ENCODE measurements at regions not wholly inside any gene's neighbourhood (a gene's known extent, or its start where the extent isn't known, plus 50 kb on each side); places are given as distances from the start of the nearest gene placed in this dataset.

GRCh38 chr15:70195171-70195570, 97.5 kb upstream of the TLE3 start:
- Histone ChIP-seq H3K27ac (ENCODE audit: low read length) (no peak overlapping the region), H3K36me3 (ENCODE audit: control insufficient read depth in 1 of 2, insufficient read depth in 2 of 2, low read length in 2 of 2) (no peaks in the 10 kb centered on the region), H3K9me3 (ENCODE audit: control insufficient read depth in 1 of 2, low read length in 2 of 2) (peaks cover 0 to 5% of the 10 kb centered on the region in 2 donors), H3K4me1 (ENCODE audit: control insufficient read depth in 1 of 2, insufficient read depth in 2 of 2, low read length in 2 of 2) (peaks cover 0 to 18% of the 10 kb centered on the region in 2 donors), H3K4me3 (ENCODE audit: low read depth in 1 of 2, low read length in 2 of 2) (no peak overlapping the region), H3K27me3 (ENCODE audit: low read depth, low read length) (no peaks in the 10 kb centered on the region)

DNA sequence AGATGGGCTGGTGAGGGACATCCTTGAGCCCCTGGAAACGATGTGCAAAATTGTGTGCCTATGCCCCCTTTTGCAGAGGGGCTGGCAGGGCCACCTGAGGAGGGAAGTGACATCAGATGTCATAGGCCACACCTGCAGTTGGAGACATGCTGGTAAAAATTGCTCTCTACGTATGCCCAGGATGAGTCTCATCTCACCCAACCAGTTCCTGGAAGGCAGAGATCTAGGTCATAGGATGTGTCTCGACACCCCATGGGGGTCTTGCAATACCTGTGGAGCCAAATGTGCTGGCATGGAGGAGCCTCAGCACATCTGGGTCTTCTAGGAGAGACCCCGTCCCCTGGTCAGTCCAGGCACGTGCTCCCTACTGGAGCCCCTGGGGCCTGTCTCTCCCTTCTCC, 96.5 kb upstream of the TLE3 start:
- no peak overlapping the region for H3K27ac ChIP-seq (ENCODE audit: low read length)
- peaks cover 0 to 5% of the 10 kb centered on the region in 2 donors for H3K9me3 ChIP-seq (ENCODE audit: control insufficient read depth in 1 of 2, low read length in 2 of 2)
- no peaks in the 10 kb centered on the region for H3K27me3 ChIP-seq (ENCODE audit: low read depth, low read length)
- peaks cover 0 to 18% of the 10 kb centered on the region in 2 donors for H3K4me1 ChIP-seq (ENCODE audit: control insufficient read depth in 1 of 2, insufficient read depth in 2 of 2, low read length in 2 of 2)
- H3K4me3 ChIP-seq (ENCODE audit: low read depth in 1 of 2, low read length in 2 of 2) = no peak overlapping the region
- H3K36me3 ChIP-seq (ENCODE audit: control insufficient read depth in 1 of 2, insufficient read depth in 2 of 2, low read length in 2 of 2) = no peaks in the 10 kb centered on the region

DNA sequence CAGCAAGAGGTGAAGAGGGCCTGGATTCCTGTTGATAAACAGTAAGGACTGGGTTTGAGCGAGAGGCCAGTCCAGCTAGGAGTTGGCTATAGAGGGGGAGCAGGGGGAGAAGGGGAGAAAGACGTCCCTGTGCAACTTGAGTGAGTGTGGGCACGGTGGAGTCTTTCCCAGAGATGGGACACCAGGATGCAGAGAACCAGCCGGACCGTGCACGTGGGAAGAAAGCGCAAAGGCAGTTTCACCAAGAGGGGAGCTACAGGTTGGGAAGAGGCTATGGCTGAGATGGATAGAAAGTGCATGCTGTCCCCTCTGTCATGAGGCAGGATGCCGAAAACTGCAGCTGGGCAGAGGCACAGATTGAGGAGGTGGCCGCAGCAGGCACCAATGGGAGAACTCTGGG, 96.0 kb upstream of the TLE3 start:
- no peak overlapping the region for H3K4me3 ChIP-seq (ENCODE audit: low read depth in 1 of 2, low read length in 2 of 2)
- H3K36me3 ChIP-seq (ENCODE audit: control insufficient read depth in 1 of 2, insufficient read depth in 2 of 2, low read length in 2 of 2) = no peaks in the 10 kb centered on the region
- no peak overlapping the region for H3K27ac ChIP-seq (ENCODE audit: low read length)
- H3K4me1 ChIP-seq (ENCODE audit: control insufficient read depth in 1 of 2, insufficient read depth in 2 of 2, low read length in 2 of 2) = peaks cover 0 to 18% of the 10 kb centered on the region in 2 donors
- H3K9me3 ChIP-seq (ENCODE audit: control insufficient read depth in 1 of 2, low read length in 2 of 2) = peaks cover 0 to 5% of the 10 kb centered on the region in 2 donors
- H3K27me3 ChIP-seq (ENCODE audit: low read depth, low read length) = no peaks in the 10 kb centered on the region

GRCh38 chr15:70192490-70192889, 94.8 kb upstream of the TLE3 start:
- no peak overlapping the region for H3K4me3 ChIP-seq (ENCODE audit: low read depth in 1 of 2, low read length in 2 of 2)
- H3K36me3 ChIP-seq (ENCODE audit: control insufficient read depth in 1 of 2, insufficient read depth in 2 of 2, low read length in 2 of 2) = no peaks in the 10 kb centered on the region
- no peaks in the 10 kb centered on the region for H3K27me3 ChIP-seq (ENCODE audit: low read depth, low read length)
- H3K4me1 ChIP-seq (ENCODE audit: control insufficient read depth in 1 of 2, insufficient read depth in 2 of 2, low read length in 2 of 2) = peaks cover 0 to 18% of the 10 kb centered on the region in 2 donors
- no peak overlapping the region for H3K27ac ChIP-seq (ENCODE audit: low read length)
- peaks cover 0 to 5% of the 10 kb centered on the region in 2 donors for H3K9me3 ChIP-seq (ENCODE audit: control insufficient read depth in 1 of 2, low read length in 2 of 2)

DNA sequence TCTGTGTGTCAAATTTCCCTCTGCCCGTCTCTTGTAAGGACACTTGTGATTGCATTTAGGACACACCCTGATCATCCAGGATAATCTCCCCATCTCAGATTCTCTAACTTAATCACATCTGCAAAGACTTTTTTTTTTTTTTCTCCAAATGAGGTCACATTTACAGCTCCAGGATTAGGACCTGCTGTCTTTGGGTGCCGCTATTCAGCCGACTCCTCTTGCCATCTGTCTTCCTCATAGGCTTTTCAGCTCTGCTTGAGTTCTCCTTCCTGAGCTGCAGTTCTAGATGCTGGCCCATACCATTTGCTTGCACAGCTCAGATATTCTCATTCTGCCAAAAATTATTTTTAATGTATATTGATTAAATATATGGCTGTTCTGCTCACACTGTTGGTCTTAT, 94.3 kb upstream of the TLE3 start:
- Histone ChIP-seq H3K9me3 (ENCODE audit: control insufficient read depth in 1 of 2, low read length in 2 of 2) (peaks cover 0 to 5% of the 10 kb centered on the region in 2 donors), H3K27me3 (ENCODE audit: low read depth, low read length) (no peaks in the 10 kb centered on the region), H3K4me3 (ENCODE audit: low read depth in 1 of 2, low read length in 2 of 2) (no peak overlapping the region), H3K27ac (ENCODE audit: low read length) (no peak overlapping the region), H3K4me1 (ENCODE audit: control insufficient read depth in 1 of 2, insufficient read depth in 2 of 2, low read length in 2 of 2) (peaks cover 0 to 18% of the 10 kb centered on the region in 2 donors), H3K36me3 (ENCODE audit: control insufficient read depth in 1 of 2, insufficient read depth in 2 of 2, low read length in 2 of 2) (no peaks in the 10 kb centered on the region)

DNA sequence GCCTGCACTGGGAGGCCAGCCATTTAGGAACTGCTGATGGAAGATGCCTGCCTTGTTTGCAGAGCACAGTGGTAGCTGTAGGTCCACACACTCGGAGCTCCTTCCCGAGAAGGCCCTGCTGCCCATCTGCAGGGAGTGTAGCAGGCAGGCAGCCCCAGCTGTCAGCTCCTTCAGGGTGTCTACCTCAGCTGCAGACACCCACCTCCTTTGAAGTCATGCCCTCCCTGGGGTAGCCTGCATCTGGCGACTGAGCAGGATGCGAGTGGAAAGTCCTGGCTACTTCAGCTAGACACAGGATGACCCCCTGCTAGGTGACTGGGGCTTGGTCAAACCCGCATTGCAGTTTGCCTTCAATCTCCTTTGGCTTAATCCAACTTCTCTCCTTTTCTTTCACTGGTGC, 93.2 kb upstream of the TLE3 start:
- Histone ChIP-seq H3K4me3 (ENCODE audit: low read depth in 1 of 2, low read length in 2 of 2) (no peak overlapping the region), H3K9me3 (ENCODE audit: control insufficient read depth in 1 of 2, low read length in 2 of 2) (peaks cover 0 to 5% of the 10 kb centered on the region in 2 donors), H3K27ac (ENCODE audit: low read length) (no peak overlapping the region), H3K36me3 (ENCODE audit: control insufficient read depth in 1 of 2, insufficient read depth in 2 of 2, low read length in 2 of 2) (no peaks in the 10 kb centered on the region), H3K27me3 (ENCODE audit: low read depth, low read length) (no peaks in the 10 kb centered on the region), H3K4me1 (ENCODE audit: control insufficient read depth in 1 of 2, insufficient read depth in 2 of 2, low read length in 2 of 2) (peaks cover 0 to 12% of the 10 kb centered on the region in 2 donors)

GRCh38 chr15:70189826-70190695, 92.3 kb upstream of the TLE3 start:
- no peaks in the 10 kb centered on the region for H3K27me3 ChIP-seq (ENCODE audit: low read depth, low read length)
- peaks cover 0 to 5% of the 10 kb centered on the region in 2 donors for H3K9me3 ChIP-seq (ENCODE audit: control insufficient read depth in 1 of 2, low read length in 2 of 2)
- no peak overlapping the region for H3K4me3 ChIP-seq (ENCODE audit: low read depth in 1 of 2, low read length in 2 of 2)
- peaks cover 0 to 3% of the 10 kb centered on the region in 2 donors for H3K4me1 ChIP-seq (ENCODE audit: control insufficient read depth in 1 of 2, insufficient read depth in 2 of 2, low read length in 2 of 2)
- H3K36me3 ChIP-seq (ENCODE audit: control insufficient read depth in 1 of 2, insufficient read depth in 2 of 2, low read length in 2 of 2) = no peaks in the 10 kb centered on the region
- H3K27ac ChIP-seq (ENCODE audit: low read length) = no peak overlapping the region

- Histone ChIP-seq H3K4me3 (ENCODE audit: low read depth in 1 of 2, low read length in 2 of 2) (no peak overlapping the region), H3K27me3 (ENCODE audit: low read depth, low read length) (no peaks in the 10 kb centered on the region), H3K9me3 (ENCODE audit: control insufficient read depth in 1 of 2, low read length in 2 of 2) (peaks cover 0 to 5% of the 10 kb centered on the region in 2 donors), H3K36me3 (ENCODE audit: control insufficient read depth in 1 of 2, insufficient read depth in 2 of 2, low read length in 2 of 2) (no peaks in the 10 kb centered on the region), H3K4me1 (ENCODE audit: control insufficient read depth in 1 of 2, insufficient read depth in 2 of 2, low read length in 2 of 2) (no peaks in the 10 kb centered on the region), H3K27ac (ENCODE audit: low read length) (no peak overlapping the region)
Measured at GRCh38 chr15:70188286-70188685, 90.6 kb upstream of the TLE3 start.

GRCh38 chr15:70187331-70187730, 89.6 kb upstream of the TLE3 start:
- no peak overlapping the region for H3K27ac ChIP-seq (ENCODE audit: low read length)
- no peaks in the 10 kb centered on the region for H3K36me3 ChIP-seq (ENCODE audit: control insufficient read depth in 1 of 2, insufficient read depth in 2 of 2, low read length in 2 of 2)
- no peaks in the 10 kb centered on the region for H3K27me3 ChIP-seq (ENCODE audit: low read depth, low read length)
- H3K4me3 ChIP-seq (ENCODE audit: low read depth in 1 of 2, low read length in 2 of 2) = no peak overlapping the region
- no peaks in the 10 kb centered on the region for H3K4me1 ChIP-seq (ENCODE audit: control insufficient read depth in 1 of 2, insufficient read depth in 2 of 2, low read length in 2 of 2)
- H3K9me3 ChIP-seq (ENCODE audit: control insufficient read depth in 1 of 2, low read length in 2 of 2) = peaks cover 0 to 5% of the 10 kb centered on the region in 2 donors

DNA sequence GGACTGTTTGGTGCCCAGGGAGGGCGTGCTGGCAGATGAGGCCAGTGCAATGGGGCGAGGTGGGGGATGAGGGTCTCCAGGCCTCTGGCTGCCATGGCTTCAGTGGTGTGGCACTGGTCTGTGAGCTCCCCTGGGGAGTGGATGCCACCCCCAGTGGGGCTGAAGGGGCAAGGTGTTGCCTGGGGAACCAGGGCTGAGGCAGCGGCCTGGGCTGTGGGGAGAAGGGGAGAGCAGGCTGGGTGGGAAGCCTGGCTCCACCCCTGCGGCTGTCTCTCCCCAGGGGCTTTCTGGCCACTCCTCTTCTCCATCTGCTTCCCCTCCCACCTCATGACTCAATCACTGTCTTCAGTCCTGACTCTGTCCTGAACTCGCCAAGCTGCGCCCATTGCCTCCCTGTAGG, 88.4 kb upstream of the TLE3 start:
- H3K4me1 ChIP-seq (ENCODE audit: control insufficient read depth in 1 of 2, insufficient read depth in 2 of 2, low read length in 2 of 2) = no peaks in the 10 kb centered on the region
- H3K27ac ChIP-seq (ENCODE audit: low read length) = no peak overlapping the region
- H3K36me3 ChIP-seq (ENCODE audit: control insufficient read depth in 1 of 2, insufficient read depth in 2 of 2, low read length in 2 of 2) = no peaks in the 10 kb centered on the region
- H3K4me3 ChIP-seq (ENCODE audit: low read depth in 1 of 2, low read length in 2 of 2) = no peak overlapping the region
- H3K27me3 ChIP-seq (ENCODE audit: low read depth, low read length) = no peaks in the 10 kb centered on the region
- peaks cover 0 to 3% of the 10 kb centered on the region in 2 donors for H3K9me3 ChIP-seq (ENCODE audit: control insufficient read depth in 1 of 2, low read length in 2 of 2)

GRCh38 chr15:70185251-70185711, 87.6 kb upstream of the TLE3 start:
- Histone ChIP-seq H3K4me3 (ENCODE audit: low read depth in 1 of 2, low read length in 2 of 2) (no peak overlapping the region), H3K9me3 (ENCODE audit: control insufficient read depth in 1 of 2, low read length in 2 of 2) (no peaks in the 10 kb centered on the region), H3K27ac (ENCODE audit: low read length) (no peak overlapping the region), H3K36me3 (ENCODE audit: control insufficient read depth in 1 of 2, insufficient read depth in 2 of 2, low read length in 2 of 2) (no peaks in the 10 kb centered on the region), H3K4me1 (ENCODE audit: control insufficient read depth in 1 of 2, insufficient read depth in 2 of 2, low read length in 2 of 2) (no peaks in the 10 kb centered on the region), H3K27me3 (ENCODE audit: low read depth, low read length) (no peaks in the 10 kb centered on the region)

Measured in muscle layer of duodenum (tissue), 2 donors.